Keratinocyte (primary cell): ENCODE measurements at regions not wholly inside any gene's neighbourhood (a gene's known extent, or its start where the extent isn't known, plus 50 kb on each side); places are given as distances from the start of the nearest gene placed in this dataset.

Experiments used
- CTCF ChIP-seq, 3 experiments: IDR thresholded peaks in 1 of 3; conservative IDR thresholded peaks in 1 of 3; optimal IDR thresholded peaks in 1 of 3; 2 replicates in 2 of 3; 3 replicates in 1 of 3; pipeline versions ENCODE3 to v1.5.1; 2011; ENCODE audit warnings: low read length in 3 of 3, mild to moderate bottlenecking in 3 of 3, moderate library complexity in 2 of 3, control low read depth in 1 of 3, inconsistent platforms in 1 of 3; ENCODE audit not compliant: insufficient read depth in 2 of 3; ENCODE audit errors: extremely low read depth in 1 of 3
- EZH2 ChIP-seq: IDR thresholded peaks from one replicate; pipeline ENCODE4 v1.6.1; 2012; ENCODE audit warnings: inconsistent platforms, mild to moderate bottlenecking, low read length, moderate library complexity

GRCh38 chr2:22189893-22190480 lies 1066.2 kb downstream of the TDRD15 start:
- TF ChIP-seq CTCF (optimal IDR thresholded peaks at IDR 0.05 in 1 of 3, IDR thresholded peaks at IDR 0.05 in 1 of 3, conservative IDR thresholded peaks at IDR 0.05 in 1 of 3; ENCODE audit: extremely low read depth in 1 of 3, insufficient read depth in 2 of 3, low read length in 3 of 3) (no peak), EZH2 (no peak)
